Right atrium auricular region (tissue), 2 donors: ENCODE measurements at regions not wholly inside any gene's neighbourhood (a gene's known extent, or its start where the extent isn't known, plus 50 kb on each side); places are given as distances from the start of the nearest gene placed in this dataset.

Experiments
- DNase-seq: peaks from one replicate; pipeline ENCODE4 v3.0.0-alpha.2; 2019; ENCODE audit warnings: low spot score
- H3K27ac ChIP-seq, 2 donors: fragments of 200-600 bp; sonication (generic); 1 replicate in 1 of 2; 2 replicates in 1 of 2; pipeline ENCODE4 v1.5.1; 2016 to 2019
- H3K27me3 ChIP-seq, 2 donors: fragments of 200-600 bp; sonication (generic); one replicate each; pipeline versions ENCODE4 v1.5.1 to v1.6.0; 2017 to 2019
- H3K36me3 ChIP-seq: fragments of 200-600 bp; sonication (generic); one replicate; pipeline ENCODE4 v1.5.1; 2016
- H3K4me1 ChIP-seq, 2 donors: fragments of 200-600 bp; sonication (generic); one replicate each; pipeline versions ENCODE4 v1.5.1 to v1.6.0; 2017 to 2019
- H3K4me3 ChIP-seq, 2 donors: fragments of 200-600 bp; sonication (generic); 1 replicate in 1 of 2; 2 replicates in 1 of 2; pipeline ENCODE4 v1.5.1; 2017 to 2019; ENCODE audit warnings: mild to moderate bottlenecking in 1 of 2, moderate library complexity in 1 of 2
- H3K9me3 ChIP-seq, 2 donors: fragments of 200-600 bp; sonication (generic); one replicate each; pipeline ENCODE4 v1.5.1; 2019
- CTCF ChIP-seq, 2 donors: fragments of 200-600 bp; sonication (generic); IDR thresholded peaks; one replicate each; pipeline ENCODE4 v1.5.1; 2019; ENCODE audit warnings: antibody characterized with exemption in 2 of 2

- TF ChIP-seq CTCF (IDR thresholded peaks at IDR 0.05) = peak; percentile 43 to 70
- DNase-seq = no peak
- Histone ChIP-seq H3K36me3 (no peaks in the 10 kb centered on the region), H3K4me1 (peaks cover 0 to 9% of the 10 kb centered on the region in 2 donors), H3K27me3 (peaks cover 0 to 7% of the 10 kb centered on the region in 2 donors), H3K9me3 (no peaks in the 10 kb centered on the region), H3K4me3 (peak overlapping the region in 1 of 2 donors; percentile 21), H3K27ac (no peak overlapping the region)
Observed at GRCh38 chr2:88350331-88351248, 101.9 kb downstream of the FOXI3 start.

GRCh38 chr2:88345842-88346241 lies 106.7 kb downstream of the FOXI3 start:
- no peak for TF ChIP-seq CTCF (IDR thresholded peaks at IDR 0.05)
- peaks cover 0 to 3% of the 10 kb centered on the region in 2 donors for H3K9me3 ChIP-seq
- DNase-seq = no peak
- no peak overlapping the region for H3K27ac ChIP-seq
- peaks cover 0 to 8% of the 10 kb centered on the region in 2 donors for H3K4me1 ChIP-seq
- peaks cover 0 to 7% of the 10 kb centered on the region in 2 donors for H3K27me3 ChIP-seq
- no peaks in the 10 kb centered on the region for H3K36me3 ChIP-seq
- H3K4me3 ChIP-seq = no peak overlapping the region

GRCh38 chr2:88342749-88343148 lies 109.7 kb downstream of the FOXI3 start:
- Histone ChIP-seq H3K27ac (no peak overlapping the region), H3K9me3 (peaks cover 0 to 7% of the 10 kb centered on the region in 2 donors), H3K4me1 (no peaks in the 10 kb centered on the region), H3K27me3 (no peaks in the 10 kb centered on the region), H3K4me3 (no peak overlapping the region), H3K36me3 (no peaks in the 10 kb centered on the region)
- no peak for TF ChIP-seq CTCF (IDR thresholded peaks at IDR 0.05)
- DNase-seq = no peak

- Histone ChIP-seq H3K27me3 (no peaks in the 10 kb centered on the region), H3K4me3 (no peak overlapping the region), H3K4me1 (no peaks in the 10 kb centered on the region), H3K27ac (no peak overlapping the region), H3K36me3 (no peaks in the 10 kb centered on the region), H3K9me3 (no peaks in the 10 kb centered on the region)
- no peak for DNase-seq
- TF ChIP-seq CTCF (IDR thresholded peaks at IDR 0.05) = no peak
Observed at GRCh38 chr2:88334418-88334817, 118.1 kb downstream of the FOXI3 start.

GRCh38 chr2:88331239-88331638 lies 121.3 kb downstream of the FOXI3 start:
- no peaks in the 10 kb centered on the region for H3K4me1 ChIP-seq
- no peak overlapping the region for H3K4me3 ChIP-seq
- no peak overlapping the region for H3K27ac ChIP-seq
- H3K9me3 ChIP-seq = no peaks in the 10 kb centered on the region
- H3K27me3 ChIP-seq = no peaks in the 10 kb centered on the region
- no peak for DNase-seq
- H3K36me3 ChIP-seq = no peaks in the 10 kb centered on the region
- TF ChIP-seq CTCF (IDR thresholded peaks at IDR 0.05) = no peak
